Activated naive CD4-positive, alpha-beta T cell treated with anti-CD3 and anti-CD28 coated beads, Interleukin-2, amount 50 U/mL, for 72 hours (primary cell): ENCODE measurements at regions not wholly inside any gene's neighbourhood (a gene's known extent, or its start where the extent isn't known, plus 50 kb on each side); places are given as distances from the start of the nearest gene placed in this dataset.

Experiments used
- ATAC-seq, 2 donors: fragments of 150-1000 bp; cut with Tn5 transposase; 2 replicates each; pipeline ENCODE4 v1.10.0; 2021; ENCODE audit warnings: mild to moderate bottlenecking in 2 of 2, moderate library complexity in 2 of 2
- DNase-seq, 2 donors: peaks; one replicate each; pipeline ENCODE4 v3.0.0; 2021 to 2022; ENCODE audit warnings: low spot score in 2 of 2
- H3K27ac Mint-ChIP-seq, 2 donors: one replicate each; pipeline ENCODE4 v1.8.0; 2022; ENCODE audit warnings: mild to moderate bottlenecking in 2 of 2, mixed read lengths in 2 of 2
- H3K36me3 Mint-ChIP-seq, 2 donors: one replicate each; pipeline ENCODE4 v1.8.0; 2022; ENCODE audit warnings: mixed read lengths in 2 of 2
- H3K9me3 Mint-ChIP-seq, 2 donors: one replicate each; pipeline ENCODE4 v1.8.0; 2022; ENCODE audit warnings: mixed read lengths in 2 of 2

- DNase-seq (no peak), ATAC-seq (no peak)
- no peaks in the 10 kb centered on the region for H3K9me3 Mint-ChIP-seq
- no peaks in the 10 kb centered on the region for H3K36me3 Mint-ChIP-seq
- no peak overlapping the region for H3K27ac Mint-ChIP-seq
Measured at GRCh38 chr15:66832664-66833063, 130.6 kb downstream of the SMAD6 start.

- ATAC-seq, result no peak
- DNase-seq, result no peak
- no peaks in the 10 kb centered on the region for H3K36me3 Mint-ChIP-seq
- H3K9me3 Mint-ChIP-seq, result no peaks in the 10 kb centered on the region
- H3K27ac Mint-ChIP-seq, result no peak overlapping the region
Measured at GRCh38 chr15:66833371-66833770, 131.3 kb downstream of the SMAD6 start.

- no peaks in the 10 kb centered on the region for H3K9me3 Mint-ChIP-seq
- no peak for ATAC-seq
- no peak for DNase-seq
Measured at GRCh38 chr15:66833803-66834202, 131.8 kb downstream of the SMAD6 start.

GRCh38 chr15:66834881-66835878 is 133.1 kb downstream of the SMAD6 start:
- ATAC-seq, result no peak
- no peaks in the 10 kb centered on the region for H3K9me3 Mint-ChIP-seq
- H3K36me3 Mint-ChIP-seq, result no peaks in the 10 kb centered on the region
- DNase-seq, result no peak
- no peak overlapping the region for H3K27ac Mint-ChIP-seq

More at GRCh38 chr15:66833803-66834202, 131.8 kb downstream of the SMAD6 start:
- no peaks in the 10 kb centered on the region for H3K36me3 Mint-ChIP-seq
- H3K27ac Mint-ChIP-seq, result no peak overlapping the region

- no peaks in the 10 kb centered on the region for H3K36me3 Mint-ChIP-seq
- ATAC-seq, result no peak
Measured at GRCh38 chr15:66836231-66837030, 134.4 kb downstream of the SMAD6 start.

GRCh38 chr15:66838202-66838601 is 136.2 kb downstream of the SMAD6 start:
- DNase-seq (no peak), ATAC-seq (no peak)
- Mint-ChIP-seq H3K27ac (no peak overlapping the region), H3K36me3 (no peaks in the 10 kb centered on the region), H3K9me3 (no peaks in the 10 kb centered on the region)

More at GRCh38 chr15:66836231-66837030, 134.4 kb downstream of the SMAD6 start:
- H3K27ac Mint-ChIP-seq, result no peak overlapping the region
- no peak for DNase-seq
- no peaks in the 10 kb centered on the region for H3K9me3 Mint-ChIP-seq

GRCh38 chr15:66838671-66839239 is 136.7 kb downstream of the SMAD6 start:
- ATAC-seq (no peak), DNase-seq (no peak)
- Mint-ChIP-seq H3K9me3 (no peaks in the 10 kb centered on the region), H3K27ac (no peak overlapping the region), H3K36me3 (no peaks in the 10 kb centered on the region)

GRCh38 chr15:66839506-66840112 is 137.6 kb downstream of the SMAD6 start:
- no peak for ATAC-seq
- no peaks in the 10 kb centered on the region for H3K36me3 Mint-ChIP-seq
- no peak for DNase-seq
- H3K27ac Mint-ChIP-seq, result no peak overlapping the region
- no peaks in the 10 kb centered on the region for H3K9me3 Mint-ChIP-seq

GRCh38 chr15:66840615-66841390 is 138.8 kb downstream of the SMAD6 start:
- H3K36me3 Mint-ChIP-seq, result no peaks in the 10 kb centered on the region
- no peak overlapping the region for H3K27ac Mint-ChIP-seq
- DNase-seq (peak in 1 of 2 donors; percentile 20), ATAC-seq (no peak)
- no peaks in the 10 kb centered on the region for H3K9me3 Mint-ChIP-seq

- DNase-seq (peak in 1 of 2 donors; percentile 30), ATAC-seq (peak; percentile 64 to 72)
- Mint-ChIP-seq H3K9me3 (no peaks in the 10 kb centered on the region), H3K27ac (no peak overlapping the region), H3K36me3 (no peaks in the 10 kb centered on the region)
Measured at GRCh38 chr15:66841953-66842681, 140.1 kb downstream of the SMAD6 start.

GRCh38 chr15:66842710-66843441 is 140.8 kb downstream of the SMAD6 start:
- DNase-seq (no peak), ATAC-seq (peak; percentile 13 to 47)
- Mint-ChIP-seq H3K9me3 (no peaks in the 10 kb centered on the region), H3K36me3 (no peaks in the 10 kb centered on the region), H3K27ac (no peak overlapping the region)

- no peak for DNase-seq
- Mint-ChIP-seq H3K36me3 (no peaks in the 10 kb centered on the region), H3K9me3 (no peaks in the 10 kb centered on the region), H3K27ac (no peak overlapping the region)
- no peak for ATAC-seq
Measured at GRCh38 chr15:66843581-66843980, 141.5 kb downstream of the SMAD6 start.

GRCh38 chr15:66844041-66844746 is 142.2 kb downstream of the SMAD6 start:
- no peak overlapping the region for H3K27ac Mint-ChIP-seq
- H3K9me3 Mint-ChIP-seq, result no peaks in the 10 kb centered on the region
- no peaks in the 10 kb centered on the region for H3K36me3 Mint-ChIP-seq
- ATAC-seq (no peak), DNase-seq (no peak)

GRCh38 chr15:66844747-66845145 is 142.7 kb downstream of the SMAD6 start:
- H3K9me3 Mint-ChIP-seq, result no peaks in the 10 kb centered on the region
- ATAC-seq (no peak), DNase-seq (peak in 1 of 2 donors; percentile 30)
- no peaks in the 10 kb centered on the region for H3K36me3 Mint-ChIP-seq
- H3K27ac Mint-ChIP-seq, result no peak overlapping the region
